Kidney (tissue), 13 donors: ENCODE measurements at regions not wholly inside any gene's neighbourhood (a gene's known extent, or its start where the extent isn't known, plus 50 kb on each side); places are given as distances from the start of the nearest gene placed in this dataset.

Experiments
- DNase-seq, 5 donors: peaks; one replicate each; pipeline ENCODE4 v3.0.0-alpha.2; 2013 to 2020
- FAIRE-seq: peaks from 2 replicates; lab custom pipeline; 2012; peaks lifted over from hg19 to GRCh38; lab: Jason Lieb, UNC
- H3K27ac ChIP-seq, 2 donors: one replicate each; pipeline ENCODE4 v1.7.0; 2013; ENCODE audit warnings: low read depth in 2 of 2, low read length in 2 of 2, inconsistent platforms in 1 of 2
- H3K27me3 ChIP-seq: one replicate; pipeline ENCODE4 v1.7.1; 2013; ENCODE audit warnings: low read length, inconsistent platforms; ENCODE audit not compliant: control insufficient read depth, insufficient read depth
- H3K36me3 ChIP-seq, 3 donors: one replicate each; pipeline versions ENCODE4 v1.7.0 to v1.7.1; 2013; ENCODE audit warnings: low read length in 3 of 3, control low read depth in 1 of 3, inconsistent platforms in 1 of 3; ENCODE audit not compliant: insufficient read depth in 3 of 3, control insufficient read depth in 2 of 3
- H3K4me1 ChIP-seq, 3 donors: one replicate each; pipeline versions ENCODE4 v1.7.0 to v1.7.1; 2013; ENCODE audit warnings: low read length in 3 of 3, inconsistent platforms in 1 of 3, low read depth in 1 of 3; ENCODE audit not compliant: control insufficient read depth in 2 of 3, insufficient read depth in 2 of 3
- H3K4me3 ChIP-seq, 3 donors: one replicate each; pipeline versions ENCODE4 v1.7.0 to v1.8.1; 2013; ENCODE audit warnings: low read length in 3 of 3, control low read depth in 1 of 3, inconsistent platforms in 1 of 3
- H3K9ac ChIP-seq, 3 donors: one replicate each; pipeline versions ENCODE4 v1.7.0 to v1.7.1; 2013; ENCODE audit warnings: low read length in 3 of 3, control low read depth in 1 of 3, inconsistent platforms in 1 of 3
- H3K9me3 ChIP-seq, 3 donors: one replicate each; pipeline versions ENCODE4 v1.7.0 to v1.7.1; 2013; ENCODE audit warnings: low read length in 3 of 3, control low read depth in 1 of 3, inconsistent platforms in 1 of 3; ENCODE audit not compliant: control insufficient read depth in 2 of 3, insufficient read depth in 1 of 3
- CTCF ChIP-seq: IDR thresholded peaks from 3 replicates; pipeline ENCODE4 v1.5.1; 2012; ENCODE audit warnings: mild to moderate bottlenecking, moderate library complexity, borderline replicate concordance; ENCODE audit not compliant: insufficient read depth; ENCODE audit errors: extremely low read depth
- intact Hi-C: fragments of 100-400 bp; cut with DNase I; formaldehyde crosslinking; loops from one replicate; pipeline ENCODE4 v1.11.1; 2022
- donor health status: control.
- donor health status: control.
- donor health status: control.
- donor health status: control.
- donor health status: control.
- donor health status: DM: yes; HTN: yes; CAD: no.
- donor health status: Normal renal cell carcinoma (clear cell type).

DNA sequence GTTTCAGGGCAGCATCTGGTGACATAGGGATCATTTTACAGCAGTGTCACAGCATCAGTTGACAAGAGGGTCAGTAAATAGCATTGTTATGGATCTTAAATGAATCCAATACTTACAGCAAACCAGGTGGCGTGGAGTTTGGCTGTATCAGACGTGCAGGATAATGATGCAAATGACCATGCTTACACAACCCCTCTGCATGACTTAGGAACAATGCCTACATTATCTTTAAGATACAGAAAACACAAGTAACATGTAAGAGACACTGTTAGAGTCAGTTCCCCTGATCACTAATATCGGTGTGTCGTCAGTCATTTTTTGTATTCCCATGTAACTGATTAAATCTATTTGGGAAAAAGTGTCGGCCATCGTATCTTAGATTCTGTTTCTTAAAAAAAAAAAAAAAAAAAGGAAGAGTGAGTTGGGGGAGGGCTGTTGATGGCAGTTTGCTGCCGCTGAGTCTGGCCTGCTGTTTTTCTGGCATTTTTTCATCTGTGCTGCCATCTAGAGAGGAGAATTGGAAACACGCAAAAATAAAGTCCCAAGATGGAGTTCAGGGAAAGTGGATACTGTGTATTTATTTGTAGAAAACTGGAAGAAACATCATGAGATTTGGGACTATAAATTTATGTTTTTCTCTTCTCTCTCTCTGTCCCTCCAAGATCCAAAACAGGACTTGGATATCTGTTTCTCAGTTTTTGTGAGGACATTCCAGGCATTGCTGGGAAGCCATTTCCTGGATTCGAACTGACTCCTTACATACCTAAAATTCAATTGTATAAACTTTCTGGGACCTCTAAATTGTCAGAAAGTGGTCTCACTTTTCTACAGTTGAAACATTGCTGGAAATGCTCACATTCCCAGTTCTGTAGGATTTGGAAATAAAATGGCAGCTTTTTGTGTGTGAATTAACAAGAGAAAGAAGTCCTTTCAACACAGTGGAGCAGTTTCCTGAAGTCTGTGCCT, 60.3 kb upstream of the AGPS start:
- H3K9me3 ChIP-seq, result no peaks in the 10 kb centered on the region
- peak overlapping the region; percentile 56 to 76 for H3K27ac ChIP-seq
- H3K4me1 ChIP-seq, result peaks cover 0 to 4% (median 3%) of the 10 kb centered on the region in 3 donors
- FAIRE-seq, result peak; percentile 90
- H3K27me3 ChIP-seq, result no peaks in the 10 kb centered on the region
- peak overlapping the region in 2 of 3 donors; percentile 14 to 27 for H3K9ac ChIP-seq
- H3K36me3 ChIP-seq, result no peaks in the 10 kb centered on the region
- peak overlapping the region in 1 of 3 donors; percentile 47 for H3K4me3 ChIP-seq
- DNase-seq, result peak in 4 of 5 donors; percentile 70 to 95 (median 84)
- peak; percentile 82 for TF ChIP-seq CTCF
- intact Hi-C loops, result loop anchor here (5.0 to 10.0 kb wide), 2 partner anchors 165 to 392 kb away; no protein-coding TSS in a partner anchor

DNA sequence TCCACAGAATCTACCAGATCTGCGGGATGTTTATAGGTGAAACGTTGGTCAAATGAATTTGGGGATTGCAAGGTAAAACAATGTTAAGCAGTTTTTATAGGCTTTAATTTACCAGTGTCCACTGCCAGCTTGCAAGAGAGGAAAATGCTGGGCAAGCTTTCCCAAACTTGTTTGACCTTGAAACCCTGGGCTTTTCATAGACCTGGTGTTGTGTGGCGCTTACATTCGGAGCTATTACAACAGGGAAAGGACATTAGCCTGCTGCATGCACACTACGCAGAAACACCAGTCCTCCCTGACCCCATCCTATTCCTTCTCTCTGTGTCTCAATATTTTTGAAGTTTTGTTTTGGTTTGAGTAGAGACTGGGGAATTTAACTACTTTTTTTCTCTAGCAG, 59.6 kb upstream of the AGPS start:
- no peak for FAIRE-seq
- TF ChIP-seq CTCF, result no peak
- Histone ChIP-seq H3K27me3 (no peaks in the 10 kb centered on the region), H3K36me3 (no peaks in the 10 kb centered on the region), H3K9me3 (no peaks in the 10 kb centered on the region), H3K4me1 (peaks cover 0 to 4% (median 3%) of the 10 kb centered on the region in 3 donors), H3K9ac (peak overlapping the region in 1 of 3 donors; percentile 14), H3K4me3 (no peak overlapping the region), H3K27ac (peak overlapping the region in 1 of 2 donors; percentile 59)
- no peak for DNase-seq
- intact Hi-C loops, result loop anchor here (5.0 to 10.0 kb wide), 2 partner anchors 166 to 392 kb away; no protein-coding TSS in a partner anchor

- TF ChIP-seq CTCF, result peak; percentile 91
- peak; percentile 87 for FAIRE-seq
- no peak overlapping the region for H3K9ac ChIP-seq
- peaks cover 0 to 4% (median 3%) of the 10 kb centered on the region in 3 donors for H3K4me1 ChIP-seq
- no peaks in the 10 kb centered on the region for H3K9me3 ChIP-seq
- no peak overlapping the region for H3K4me3 ChIP-seq
- no peak overlapping the region for H3K27ac ChIP-seq
- intact Hi-C loops, result loop anchor here (5.0 to 10.0 kb wide), 2 partner anchors 168 to 390 kb away; no protein-coding TSS in a partner anchor
- DNase-seq, result peak in 2 of 5 donors; percentile 70 to 80
- no peaks in the 10 kb centered on the region for H3K36me3 ChIP-seq
- H3K27me3 ChIP-seq, result no peaks in the 10 kb centered on the region
Observed at GRCh38 chr2:177334940-177335543, 57.5 kb upstream of the AGPS start.
